Suprapubic skin (tissue), 4 donors: ENCODE measurements at regions not wholly inside any gene's neighbourhood (a gene's known extent, or its start where the extent isn't known, plus 50 kb on each side); places are given as distances from the start of the nearest gene placed in this dataset.

ENCODE experiments used
- DNase-seq, 2 donors: peaks; one replicate each; pipeline ENCODE4 v3.0.0-alpha.2; 2019; ENCODE audit warnings: low spot score in 2 of 2
- H3K27ac ChIP-seq: fragments of 200-600 bp; sonication (generic); one replicate; pipeline ENCODE4 v1.5.1; 2019
- H3K27me3 ChIP-seq: fragments of 200-600 bp; sonication (generic); one replicate; pipeline ENCODE4 v1.5.1; 2019
- H3K36me3 ChIP-seq: fragments of 200-600 bp; sonication (generic); one replicate; pipeline ENCODE4 v1.5.1; 2019
- H3K4me1 ChIP-seq: fragments of 200-600 bp; sonication (generic); one replicate; pipeline ENCODE4 v1.5.1; 2019
- H3K4me3 ChIP-seq: fragments of 200-600 bp; sonication (generic); one replicate; pipeline ENCODE4 v1.5.1; 2019; ENCODE audit warnings: mild to moderate bottlenecking
- H3K9me3 ChIP-seq: fragments of 200-600 bp; sonication (generic); one replicate; pipeline ENCODE4 v1.5.1; 2019
- EP300 ChIP-seq: sonication (generic); formaldehyde crosslinking; IDR thresholded peaks from one replicate; pipeline ENCODE4 v1.6.1; 2017; ENCODE audit warnings: antibody characterized with exemption
- POLR2A ChIP-seq, 2 donors: fragments of 450-650 bp; IDR thresholded peaks; one replicate each; pipeline ENCODE4 v1.6.1; 2017; ENCODE audit warnings: antibody characterized with exemption in 2 of 2, mild to moderate bottlenecking in 2 of 2, moderate library complexity in 2 of 2
- POLR2AphosphoS5 ChIP-seq, 3 donors: sonication (generic); formaldehyde crosslinking; IDR thresholded peaks; one replicate each; pipeline ENCODE4 v1.6.1; 2017; ENCODE audit warnings: antibody characterized with exemption in 3 of 3
- WGBS: methylation state at CpG from one replicate; pipeline ENCODE4 v1.1.5; 2018; 5-methylcytosine and 5-hydroxymethylcytosine counted together
- TF ChIP-seq, protein P1 (sequence below), 2 donors: fragments of 200-600 bp in 1 of 2; fragments of 450-650 bp in 1 of 2; sonication (generic) in 1 of 2; IDR thresholded peaks; one replicate each; pipeline ENCODE4 v1.5.1; 2016 to 2019; ENCODE audit warnings: antibody characterized with exemption in 2 of 2, mild to moderate bottlenecking in 1 of 2, moderate library complexity in 1 of 2

DNA sequence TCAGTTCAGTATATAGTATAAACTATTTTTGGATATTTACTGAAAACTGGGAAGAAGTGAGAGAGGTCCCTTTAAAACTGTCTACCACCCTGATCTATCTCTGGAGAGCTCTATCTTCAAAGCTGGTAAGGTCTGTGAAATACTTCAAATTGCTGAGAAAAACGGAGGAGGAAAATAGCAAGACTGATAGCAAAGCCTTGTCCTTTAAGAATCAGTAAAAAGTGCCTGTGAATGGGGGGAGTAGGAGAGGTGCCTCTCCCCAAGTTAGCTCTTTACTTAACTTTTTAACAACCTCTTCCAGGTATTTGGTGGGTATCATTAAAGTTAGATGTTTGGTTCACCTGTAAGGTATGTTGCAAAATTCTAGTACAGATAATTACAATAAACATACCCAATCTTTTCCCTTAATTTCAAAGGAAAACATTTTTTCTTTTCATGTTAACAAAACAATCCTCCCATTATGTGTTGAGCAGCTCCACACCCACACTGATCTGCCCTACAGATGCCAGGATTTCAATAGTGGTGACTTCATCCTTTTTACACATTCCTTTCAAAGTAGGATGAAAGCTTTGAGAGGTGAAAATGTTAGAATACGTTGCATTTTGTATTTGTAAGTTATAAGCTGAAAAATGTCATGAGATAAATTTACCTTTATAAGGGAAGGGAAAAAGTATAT lies 149.2 kb downstream of the CRPPA start:
- TF ChIP-seq POLR2A (IDR thresholded peaks at IDR 0.05) (no peak), EP300 (no peak), POLR2AphosphoS5 (IDR thresholded peaks at IDR 0.05) (no peak)
- TF ChIP-seq, protein P1, sequence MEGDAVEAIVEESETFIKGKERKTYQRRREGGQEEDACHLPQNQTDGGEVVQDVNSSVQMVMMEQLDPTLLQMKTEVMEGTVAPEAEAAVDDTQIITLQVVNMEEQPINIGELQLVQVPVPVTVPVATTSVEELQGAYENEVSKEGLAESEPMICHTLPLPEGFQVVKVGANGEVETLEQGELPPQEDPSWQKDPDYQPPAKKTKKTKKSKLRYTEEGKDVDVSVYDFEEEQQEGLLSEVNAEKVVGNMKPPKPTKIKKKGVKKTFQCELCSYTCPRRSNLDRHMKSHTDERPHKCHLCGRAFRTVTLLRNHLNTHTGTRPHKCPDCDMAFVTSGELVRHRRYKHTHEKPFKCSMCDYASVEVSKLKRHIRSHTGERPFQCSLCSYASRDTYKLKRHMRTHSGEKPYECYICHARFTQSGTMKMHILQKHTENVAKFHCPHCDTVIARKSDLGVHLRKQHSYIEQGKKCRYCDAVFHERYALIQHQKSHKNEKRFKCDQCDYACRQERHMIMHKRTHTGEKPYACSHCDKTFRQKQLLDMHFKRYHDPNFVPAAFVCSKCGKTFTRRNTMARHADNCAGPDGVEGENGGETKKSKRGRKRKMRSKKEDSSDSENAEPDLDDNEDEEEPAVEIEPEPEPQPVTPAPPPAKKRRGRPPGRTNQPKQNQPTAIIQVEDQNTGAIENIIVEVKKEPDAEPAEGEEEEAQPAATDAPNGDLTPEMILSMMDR (IDR thresholded peaks at IDR 0.05), result no peak
- DNase-seq, result no peak
- H3K9me3 ChIP-seq, result no peaks in the 10 kb centered on the region
- H3K4me3 ChIP-seq, result no peak overlapping the region
- H3K36me3 ChIP-seq, result no peaks in the 10 kb centered on the region
- no peak overlapping the region for H3K27ac ChIP-seq
- H3K4me1 ChIP-seq, result no peaks in the 10 kb centered on the region
- H3K27me3 ChIP-seq, result no peaks in the 10 kb centered on the region
- 36% methylated on average over 2 of the region's 2 CpGs for WGBS

DNA sequence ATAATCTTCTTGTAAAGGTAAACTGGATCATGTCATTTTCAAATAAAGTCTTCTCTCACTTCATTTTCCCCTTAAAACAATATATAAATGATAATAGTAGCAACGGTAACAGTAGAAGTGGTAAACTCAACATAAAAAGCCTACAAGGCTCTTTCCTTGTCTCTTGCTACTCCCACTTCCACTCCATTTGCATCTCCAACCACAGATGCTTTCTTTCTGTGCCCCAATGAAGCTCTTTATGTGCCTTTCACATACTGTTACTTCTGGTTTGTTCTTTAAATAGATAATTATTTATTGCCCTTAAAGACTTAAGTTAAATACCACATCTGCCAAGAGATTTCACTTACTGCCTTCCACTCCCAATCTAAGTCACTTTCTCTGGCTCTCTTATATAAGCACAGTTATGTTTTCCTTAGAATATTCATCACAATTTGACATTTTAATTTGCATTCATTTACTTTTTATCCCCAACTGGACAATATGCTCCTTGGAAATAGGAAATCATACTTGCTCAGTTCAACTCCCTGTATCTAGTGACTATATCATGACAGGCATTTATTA lies 149.9 kb downstream of the CRPPA start:
- Histone ChIP-seq H3K27ac (no peak overlapping the region), H3K36me3 (no peaks in the 10 kb centered on the region), H3K4me3 (no peak overlapping the region), H3K9me3 (no peaks in the 10 kb centered on the region), H3K4me1 (no peaks in the 10 kb centered on the region), H3K27me3 (no peaks in the 10 kb centered on the region)
- TF ChIP-seq POLR2A (IDR thresholded peaks at IDR 0.05), result no peak
- TF ChIP-seq, protein P1 (IDR thresholded peaks at IDR 0.05), result no peak
- no peak for TF ChIP-seq POLR2AphosphoS5 (IDR thresholded peaks at IDR 0.05)
- TF ChIP-seq EP300, result no peak
- WGBS, result 78% methylated on average over 1 of the region's 1 CpG
- DNase-seq, result no peak

DNA sequence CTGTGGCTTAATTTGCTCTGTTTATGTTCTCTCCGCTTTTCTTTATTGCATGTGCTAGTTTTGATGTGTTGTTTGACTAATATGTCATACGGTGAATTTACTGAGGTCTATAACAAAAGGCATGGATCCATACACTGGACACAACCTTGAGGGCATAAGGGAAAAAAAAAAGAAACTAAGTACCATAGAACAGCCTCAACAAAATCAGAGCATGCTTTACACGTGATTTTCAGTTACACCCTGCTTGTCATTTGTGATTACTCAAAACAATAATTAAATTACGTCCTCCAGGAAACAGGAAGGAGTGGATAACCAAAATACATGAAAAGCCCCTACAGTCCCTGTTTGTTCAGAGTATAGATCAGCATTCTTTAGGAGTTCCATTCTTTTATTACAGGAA lies 150.5 kb downstream of the CRPPA start:
- DNase-seq, result no peak
- Histone ChIP-seq H3K4me1 (no peaks in the 10 kb centered on the region), H3K36me3 (no peaks in the 10 kb centered on the region), H3K27me3 (no peaks in the 10 kb centered on the region), H3K9me3 (no peaks in the 10 kb centered on the region), H3K4me3 (no peak overlapping the region), H3K27ac (no peak overlapping the region)
- TF ChIP-seq, protein P1 (IDR thresholded peaks at IDR 0.05), result no peak
- no peak for TF ChIP-seq POLR2A (IDR thresholded peaks at IDR 0.05)
- no peak for TF ChIP-seq EP300
- no peak for TF ChIP-seq POLR2AphosphoS5 (IDR thresholded peaks at IDR 0.05)
- 68% methylated on average over 4 of the region's 4 CpGs for WGBS

DNA sequence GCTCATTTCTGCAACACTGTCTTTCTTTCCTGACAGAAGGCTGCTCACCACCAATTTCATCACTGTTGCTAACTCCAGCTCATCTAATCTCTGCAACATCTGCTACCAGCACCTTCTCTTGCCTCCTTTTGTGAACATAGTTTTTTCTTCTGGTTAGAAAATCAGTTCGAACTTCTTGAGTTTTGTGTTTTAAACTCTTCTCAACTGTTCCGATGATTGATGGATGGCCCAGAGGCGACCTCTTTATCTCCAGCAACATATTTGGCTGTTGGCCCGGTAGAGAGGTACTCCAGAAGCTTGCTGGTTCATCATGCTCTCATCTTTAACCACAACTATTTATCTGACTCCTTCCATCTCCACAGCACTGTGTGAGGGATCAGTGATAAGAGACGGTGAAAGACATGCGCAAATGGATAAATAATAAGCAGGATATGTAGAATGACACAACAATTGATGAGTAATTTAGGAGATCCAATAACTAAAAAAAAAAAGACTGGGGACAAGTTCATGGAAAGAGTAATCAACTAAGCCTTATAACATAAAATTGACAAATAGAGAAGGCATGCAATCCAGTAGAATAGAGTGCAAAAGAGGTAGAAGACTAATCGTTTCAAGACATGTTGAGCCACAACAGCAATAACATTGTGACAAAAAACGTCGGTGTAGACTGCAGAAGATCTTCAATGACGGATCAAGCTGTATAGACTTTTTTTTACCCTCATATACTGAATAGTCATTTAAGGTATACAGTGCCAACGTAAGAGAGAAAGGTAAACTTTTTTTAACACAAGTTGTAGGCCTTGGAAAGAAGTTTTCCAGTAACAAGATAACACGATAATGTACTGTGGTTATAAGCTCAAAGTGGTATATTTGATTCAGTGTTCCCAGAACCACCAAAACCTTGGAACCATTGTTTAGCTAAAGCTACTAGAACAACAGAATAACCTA lies 152.2 kb downstream of the CRPPA start:
- DNase-seq, result no peak
- no peak overlapping the region for H3K27ac ChIP-seq
- no peaks in the 10 kb centered on the region for H3K4me1 ChIP-seq
- H3K4me3 ChIP-seq, result no peak overlapping the region
- H3K9me3 ChIP-seq, result no peaks in the 10 kb centered on the region
- TF ChIP-seq, protein P1 (IDR thresholded peaks at IDR 0.05), result no peak
- no peak for TF ChIP-seq EP300
- no peak for TF ChIP-seq POLR2A (IDR thresholded peaks at IDR 0.05)
- TF ChIP-seq POLR2AphosphoS5 (IDR thresholded peaks at IDR 0.05), result no peak
- no peaks in the 10 kb centered on the region for H3K27me3 ChIP-seq
- no peaks in the 10 kb centered on the region for H3K36me3 ChIP-seq
- WGBS, result 63% methylated on average over 12 of the region's 12 CpGs
